DND-41 (cell line): ENCODE measurements at regions not wholly inside any gene's neighbourhood (a gene's known extent, or its start where the extent isn't known, plus 50 kb on each side); places are given as distances from the start of the nearest gene placed in this dataset.

ENCODE experiments used
- ATAC-seq: fragments of 200-7000 bp; cut with Tn5 transposase; 3 replicates; pipeline ENCODE4 v1.9.1; 2021; ENCODE audit warnings: low read depth; ENCODE audit not compliant: insufficient read depth
- DNase-seq: peaks from one replicate; pipeline ENCODE4 v3.0.0-alpha.2; 2020
- H2AFZ ChIP-seq: 2 replicates; pipeline ENCODE4 v1.6.0; 2012; ENCODE audit warnings: low read depth, low read length
- H3K27ac ChIP-seq: 2 replicates; pipeline ENCODE4 v1.5.1; 2012; ENCODE audit warnings: low read length, inconsistent platforms
- H3K27me3 ChIP-seq: fragments of 200-600 bp; sonication (generic); 2 replicates; pipeline ENCODE4 v1.6.0; 2012; ENCODE audit warnings: low read length, mild to moderate bottlenecking, inconsistent platforms; ENCODE audit not compliant: insufficient read depth, poor library complexity
- H3K36me3 ChIP-seq: 2 replicates; pipeline ENCODE4 v1.5.1; 2012; ENCODE audit warnings: low read length, inconsistent platforms; ENCODE audit not compliant: insufficient read depth
- H3K4me1 ChIP-seq: 2 replicates; pipeline ENCODE4 v1.5.1; 2012; ENCODE audit warnings: mild to moderate bottlenecking, low read length; ENCODE audit not compliant: insufficient read depth
- H3K4me2 ChIP-seq: 2 replicates; pipeline ENCODE4 v1.6.0; 2012; ENCODE audit warnings: mild to moderate bottlenecking, moderate library complexity, low read length, inconsistent platforms; ENCODE audit not compliant: insufficient read depth
- H3K4me3 ChIP-seq, 2 experiments: fragments of 200-600 bp in 1 of 2; shearing (Covaris generic) in 1 of 2; 2 replicates each; pipeline ENCODE4 v1.5.1; 2012 to 2016; ENCODE audit warnings: inconsistent platforms in 2 of 2, low read length in 2 of 2, mild to moderate bottlenecking in 2 of 2, low read depth in 1 of 2, moderate library complexity in 1 of 2
- H3K79me2 ChIP-seq: 2 replicates; pipeline ENCODE4 v1.6.0; 2012; ENCODE audit warnings: low read length, inconsistent platforms; ENCODE audit not compliant: insufficient read depth
- H3K9ac ChIP-seq: 2 replicates; pipeline ENCODE4 v1.6.0; 2012; ENCODE audit warnings: low read depth, mild to moderate bottlenecking, inconsistent platforms, low read length, moderate library complexity
- H3K9me3 ChIP-seq: 2 replicates; pipeline ENCODE4 v1.5.1; 2012; ENCODE audit warnings: low read length, moderate library complexity, mild to moderate bottlenecking, inconsistent platforms; ENCODE audit not compliant: insufficient read depth, severe bottlenecking
- H4K20me1 ChIP-seq: 2 replicates; pipeline ENCODE4 v1.6.0; 2012; ENCODE audit warnings: low read length; ENCODE audit not compliant: insufficient read depth
- CTCF ChIP-seq: IDR thresholded peaks from 2 replicates; pipeline ENCODE4 v1.5.1; 2012; ENCODE audit warnings: borderline replicate concordance, low read length, moderate library complexity, mild to moderate bottlenecking; ENCODE audit not compliant: poor library complexity, severe bottlenecking; ENCODE audit errors: extremely low read depth
- EZH2 ChIP-seq: IDR thresholded peaks from 3 replicates; pipeline ENCODE4 v1.6.1; 2012; ENCODE audit warnings: borderline replicate concordance, low read depth, mild to moderate bottlenecking, moderate library complexity, low read length, inconsistent platforms; ENCODE audit not compliant: severe bottlenecking

GRCh38 chr10:78548369-78548768 lies 514.7 kb downstream of the RPS24 start:
- no peak overlapping the region for H3K4me2 ChIP-seq
- no peaks in the 10 kb centered on the region for H3K4me1 ChIP-seq
- H2AFZ ChIP-seq = no peak overlapping the region
- H3K27me3 ChIP-seq = peaks cover 8% of the 10 kb centered on the region
- no peaks in the 10 kb centered on the region for H4K20me1 ChIP-seq
- no peak for ATAC-seq
- H3K27ac ChIP-seq = no peak overlapping the region
- H3K4me3 ChIP-seq = no peak overlapping the region
- H3K79me2 ChIP-seq = no peaks in the 10 kb centered on the region
- no peak for DNase-seq
- TF ChIP-seq CTCF = no peak
- TF ChIP-seq EZH2 = no peak
- H3K36me3 ChIP-seq = no peaks in the 10 kb centered on the region
- H3K9ac ChIP-seq = no peak overlapping the region
- no peaks in the 10 kb centered on the region for H3K9me3 ChIP-seq

- Histone ChIP-seq H3K36me3 (no peaks in the 10 kb centered on the region), H3K4me3 (no peak overlapping the region), H4K20me1 (no peaks in the 10 kb centered on the region), H3K9me3 (no peaks in the 10 kb centered on the region), H3K79me2 (no peaks in the 10 kb centered on the region), H2AFZ (no peak overlapping the region), H3K4me2 (no peak overlapping the region), H3K4me1 (no peaks in the 10 kb centered on the region), H3K9ac (no peak overlapping the region), H3K27me3 (peaks cover 4% of the 10 kb centered on the region), H3K27ac (no peak overlapping the region)
- no peak for DNase-seq
- no peak for TF ChIP-seq EZH2
- TF ChIP-seq CTCF = no peak
- no peak for ATAC-seq
These were observed 515.7 kb downstream of the RPS24 start for GRCh38 chr10:78549140-78549935.

- no peaks in the 10 kb centered on the region for H3K79me2 ChIP-seq
- no peaks in the 10 kb centered on the region for H3K9me3 ChIP-seq
- no peak overlapping the region for H3K9ac ChIP-seq
- DNase-seq = no peak
- no peak overlapping the region for H3K27ac ChIP-seq
- H3K4me1 ChIP-seq = no peaks in the 10 kb centered on the region
- H3K4me3 ChIP-seq = no peak overlapping the region
- H2AFZ ChIP-seq = no peak overlapping the region
- no peak for TF ChIP-seq CTCF
- TF ChIP-seq EZH2 = no peak
- H4K20me1 ChIP-seq = no peaks in the 10 kb centered on the region
- no peaks in the 10 kb centered on the region for H3K36me3 ChIP-seq
- ATAC-seq = no peak
- H3K4me2 ChIP-seq = no peak overlapping the region
- peaks cover 4% of the 10 kb centered on the region for H3K27me3 ChIP-seq
These were observed 516.4 kb downstream of the RPS24 start for GRCh38 chr10:78550090-78550489.

- Histone ChIP-seq H3K27me3 (peaks cover 4% of the 10 kb centered on the region), H3K79me2 (no peaks in the 10 kb centered on the region), H4K20me1 (no peaks in the 10 kb centered on the region), H3K9ac (no peak overlapping the region), H3K9me3 (no peaks in the 10 kb centered on the region), H3K4me1 (no peaks in the 10 kb centered on the region), H3K4me3 (no peak overlapping the region), H3K4me2 (no peak overlapping the region), H3K36me3 (no peaks in the 10 kb centered on the region), H3K27ac (no peak overlapping the region), H2AFZ (no peak overlapping the region)
- ATAC-seq (no peak), DNase-seq (no peak)
- TF ChIP-seq CTCF (no peak), EZH2 (no peak)
These were observed 517.1 kb downstream of the RPS24 start for GRCh38 chr10:78550716-78551115.
